ENCODE measurements at regions not wholly inside any gene's neighbourhood (a gene's known extent, or its start where the extent isn't known, plus 50 kb on each side); places are given as distances from the start of the nearest gene placed in this dataset.

GRCh38 chr2:8211384-8211783 is 470.5 kb upstream of the ID2 start:
- TF ChIP-seq ZBTB1 (tag by site-specific recombination; IDR thresholded peaks at IDR 0.05): no peak
- no peak for TF ChIP-seq ZBTB8A (tag by site-specific recombination; IDR thresholded peaks at IDR 0.05)
- TF ChIP-seq ZNF148 (tag by site-specific recombination; IDR thresholded peaks at IDR 0.05; ENCODE audit: borderline replicate concordance): no peak
- TF ChIP-seq ZSCAN18 (tag by site-specific recombination; IDR thresholded peaks at IDR 0.05): no peak
- no peak for TF ChIP-seq ZNF626 (tag by site-specific recombination; IDR thresholded peaks at IDR 0.05)
- TF ChIP-seq ZNF155 (tag by site-specific recombination; IDR thresholded peaks at IDR 0.05): no peak
- no peak for TF ChIP-seq ZBTB49 (tag by site-specific recombination; IDR thresholded peaks at IDR 0.05; ENCODE audit: low read depth)

GRCh38 chr2:8212239-8212638 is 469.6 kb upstream of the ID2 start:
- Histone ChIP-seq H3K9me3 (ENCODE audit: control insufficient read depth, insufficient read depth, low read depth, low read length) (no peaks in the 10 kb centered on the region), H3K4me1 (ENCODE audit: control insufficient read depth, insufficient read depth, low read length) (no peaks in the 10 kb centered on the region), H3K27ac (ENCODE audit: extremely low read depth, low read depth, low read length) (no peak overlapping the region), H3K4me3 (ENCODE audit: low read depth, low read length) (no peak overlapping the region), H3K36me3 (ENCODE audit: control insufficient read depth in 2 of 2, insufficient read depth in 1 of 2, low read length in 2 of 2) (no peaks in the 10 kb centered on the region)
- CTCF ChIA-PET: no interaction called here
- POLR2A ChIA-PET: no interaction called here
- TF ChIP-seq GLIS1 (tag by site-specific recombination; IDR thresholded peaks at IDR 0.05) (no peak), ZNF184 (tag by site-specific recombination; IDR thresholded peaks at IDR 0.05) (no peak), KLF8 (tag by site-specific recombination; IDR thresholded peaks at IDR 0.05) (no peak), ZFP37 (tag by site-specific recombination; IDR thresholded peaks at IDR 0.05) (no peak), ZNF146 (tag by site-specific recombination; IDR thresholded peaks at IDR 0.05) (no peak), ZNF138 (tag by site-specific recombination; IDR thresholded peaks at IDR 0.05; ENCODE audit: borderline replicate concordance) (no peak), MYNN (tag by site-specific recombination; IDR thresholded peaks at IDR 0.05; ENCODE audit: borderline replicate concordance) (no peak), WT1 (tag by site-specific recombination; IDR thresholded peaks at IDR 0.05) (no peak), ZNF18 (tag by site-specific recombination; IDR thresholded peaks at IDR 0.05) (no peak), ZNF558 (tag by site-specific recombination; IDR thresholded peaks at IDR 0.05) (no peak), ZBTB49 (tag by site-specific recombination; IDR thresholded peaks at IDR 0.05; ENCODE audit: low read depth) (no peak)

More at GRCh38 chr2:8211384-8211783, 470.5 kb upstream of the ID2 start:
- Histone ChIP-seq H3K9me3 (ENCODE audit: control insufficient read depth, insufficient read depth, low read depth, low read length) (no peaks in the 10 kb centered on the region), H3K36me3 (ENCODE audit: control insufficient read depth in 2 of 2, insufficient read depth in 1 of 2, low read length in 2 of 2) (no peaks in the 10 kb centered on the region), H3K27ac (ENCODE audit: extremely low read depth, low read depth, low read length) (no peak overlapping the region), H3K4me1 (ENCODE audit: control insufficient read depth, insufficient read depth, low read length) (no peaks in the 10 kb centered on the region), H3K4me3 (ENCODE audit: low read depth, low read length) (no peak overlapping the region)
- ChIA-PET CTCF (no interaction called here), POLR2A (no interaction called here)
